K562 (cell line): ENCODE measurements at regions not wholly inside any gene's neighbourhood (a gene's known extent, or its start where the extent isn't known, plus 50 kb on each side); places are given as distances from the start of the nearest gene placed in this dataset.

Source experiments
- ATAC-seq: fragments of 200-7000 bp; cut with Tn5 transposase; 3 replicates; pipeline ENCODE4 v1.9.1; 2020; ENCODE audit warnings: moderate library complexity
- BruUV-seq: library from RNA; stranded (reverse); fragments of 400-500 nt; replicated peaks from 2 replicates; lab custom pipeline; 2021; lab: Mats Ljungman, UMichigan
- CTCF ChIA-PET: fragments of 300-600 bp; formaldehyde crosslinking; extraction: SDS; loops from one replicate; lab custom pipeline; 2021; ENCODE audit warnings: low intra/inter-chr PET ratio; lab: Yijun Ruan, JAX
- POLR2A ChIA-PET: fragments of 300-600, 350-650 bp; sonication (Branson Sonifier 250); formaldehyde crosslinking; extraction: SDS; loops from one replicate; lab custom pipeline; 2021; ENCODE audit warnings: antibody characterized with exemption, inconsistent platforms; lab: Yijun Ruan, JAX
- DNase-seq, 4 experiments: peaks; one replicate each; pipeline versions ENCODE4 v3.0.0 to v3.0.0-alpha.2; 2011 to 2018; ENCODE audit warnings: low spot score in 3 of 4, mixed read lengths in 3 of 4; ENCODE audit errors: extremely low read depth in 1 of 4
- FAIRE-seq: peaks from 2 replicates; lab custom pipeline; 2011; peaks lifted over from hg19 to GRCh38; lab: Jason Lieb, UNC
- H2AFZ ChIP-seq: 2 replicates; pipeline ENCODE4 v1.6.0; 2011; ENCODE audit warnings: low read depth, low read length, control low read depth, inconsistent platforms
- H3K27ac ChIP-seq: fragments of 200-600 bp; 3 replicates; pipeline ENCODE4 v1.8.0; 2011; ENCODE audit warnings: low read depth, mild to moderate bottlenecking, control low read depth, inconsistent platforms, low read length, moderate library complexity, mixed read lengths; ENCODE audit errors: extremely low read depth
- H3K27me3 ChIP-seq, 2 experiments: fragments of 300-600 bp in 1 of 2; 2 replicates in 1 of 2; 3 replicates in 1 of 2; pipeline versions ENCODE4 v1.6.0 to v1.8.0; 2011; ENCODE audit warnings: inconsistent platforms in 2 of 2, low read length in 2 of 2, mild to moderate bottlenecking in 1 of 2, mixed read lengths in 1 of 2, moderate library complexity in 1 of 2; ENCODE audit not compliant: control insufficient read depth in 2 of 2, insufficient read depth in 2 of 2
- H3K36me3 ChIP-seq: fragments of 300-600 bp; 3 replicates; pipeline ENCODE4 v1.8.0; 2011; ENCODE audit warnings: mild to moderate bottlenecking, low read length, inconsistent platforms; ENCODE audit not compliant: control insufficient read depth, insufficient read depth
- H3K4me1 ChIP-seq, 2 experiments: fragments of 200-600 bp in 1 of 2; replicated peaks in 1 of 2; 2 replicates in 1 of 2; 3 replicates in 1 of 2; pipeline versions ENCODE4 v1.5.1 to v1.8.0; 2011; ENCODE audit warnings: inconsistent platforms in 2 of 2, low read length in 2 of 2, mild to moderate bottlenecking in 1 of 2, mixed read lengths in 1 of 2, moderate library complexity in 1 of 2; ENCODE audit not compliant: control insufficient read depth in 2 of 2, insufficient read depth in 2 of 2
- H3K4me2 ChIP-seq: 2 replicates; pipeline ENCODE4 v1.6.1; 2011; ENCODE audit warnings: low read length, control low read depth, inconsistent platforms, mixed read lengths; ENCODE audit not compliant: insufficient read depth
- H3K4me3 ChIP-seq: fragments of 200-600 bp; sonication (generic), shearing (Covaris generic); 2 replicates; pipeline ENCODE4 v1.5.1; 2016; ENCODE audit warnings: control low read depth, inconsistent platforms
- H3K79me2 ChIP-seq: fragments of 200-600 bp; 3 replicates; pipeline ENCODE4 v1.8.0; 2011; ENCODE audit warnings: low read length, inconsistent platforms; ENCODE audit not compliant: control insufficient read depth, insufficient read depth
- H3K9ac ChIP-seq, 2 experiments: 2 replicates each; pipeline versions ENCODE4 v1.6.0 to v1.6.1; 2011; ENCODE audit warnings: low read depth in 2 of 2, low read length in 2 of 2, control low read depth in 1 of 2, inconsistent platforms in 1 of 2, mild to moderate bottlenecking in 1 of 2, mixed read lengths in 1 of 2; ENCODE audit not compliant: insufficient read depth in 1 of 2
- H3K9me1 ChIP-seq: one replicate; pipeline ENCODE4 v1.6.0; 2011; ENCODE audit warnings: inconsistent platforms, mild to moderate bottlenecking, low read length, moderate library complexity; ENCODE audit not compliant: control insufficient read depth, insufficient read depth
- H3K9me3 ChIP-seq: replicated peaks from 2 replicates; pipeline ENCODE4 v1.5.1; 2011; ENCODE audit warnings: low read depth, low read length, inconsistent platforms; ENCODE audit not compliant: control insufficient read depth, insufficient read depth
- H4K20me1 ChIP-seq: replicated peaks from 2 replicates; pipeline ENCODE4 v1.6.1; 2011; ENCODE audit warnings: low read length, inconsistent platforms, mixed read lengths; ENCODE audit not compliant: control insufficient read depth, insufficient read depth
- ATF3 ChIP-seq, 2 experiments: fragments of 450-650 bp in 1 of 2; sonication (generic) in 1 of 2; formaldehyde crosslinking in 1 of 2; IDR thresholded peaks in 1 of 2; conservative IDR thresholded peaks in 1 of 2; 2 replicates each; pipeline versions ENCODE4 v1.6.1 to v1.8.1; 2016 to 2023; ENCODE audit warnings: mild to moderate bottlenecking in 2 of 2, moderate library complexity in 2 of 2, inconsistent platforms in 1 of 2, missing genetic modification reagents in 1 of 2
- ATF6 ChIP-seq: sonication (generic); formaldehyde crosslinking; IDR thresholded peaks from 2 replicates; pipeline ENCODE4 v1.4.0; 2020; ENCODE audit warnings: mild to moderate bottlenecking, missing genetic modification reagents
- BHLHE40 ChIP-seq: IDR thresholded peaks from 2 replicates; pipeline ENCODE4 v1.6.1; 2011; ENCODE audit warnings: low read length, improper control_type of control experiment
- CBFB ChIP-seq: sonication (generic); formaldehyde crosslinking; IDR thresholded peaks from 2 replicates; pipeline ENCODE4 v1.4.0; 2020; ENCODE audit warnings: mild to moderate bottlenecking, missing genetic modification reagents
- ETV5 ChIP-seq: sonication (generic); formaldehyde crosslinking; IDR thresholded peaks from 2 replicates; pipeline ENCODE4 v1.4.0; 2020; ENCODE audit warnings: low read depth, mild to moderate bottlenecking, missing genetic modification reagents
- FOXO4 ChIP-seq: fragments of 450-650 bp; formaldehyde crosslinking; IDR thresholded peaks from 2 replicates; pipeline ENCODE4 v1.4.0; 2020; ENCODE audit warnings: mild to moderate bottlenecking, moderate library complexity
- GABPB2 ChIP-seq: fragments of 250-450 bp; sonication (Bioruptor Pico); conservative IDR thresholded peaks from 2 replicates; pipeline ENCODE4 v1.5.1; 2021; ENCODE audit warnings: mild to moderate bottlenecking
- MCM2 ChIP-seq: fragments of 450-650 bp; IDR thresholded peaks from 2 replicates; pipeline ENCODE4 v1.6.1; 2017; ENCODE audit warnings: low read depth, mild to moderate bottlenecking
- NFATC3 ChIP-seq: fragments of 450-650 bp; IDR thresholded peaks from 2 replicates; pipeline ENCODE4 v1.6.1; 2017; ENCODE audit warnings: mild to moderate bottlenecking
- NFXL1 ChIP-seq: fragments of 450-650 bp; formaldehyde crosslinking; IDR thresholded peaks from 2 replicates; pipeline ENCODE4 v1.4.0; 2021; ENCODE audit warnings: mild to moderate bottlenecking
- SIN3B ChIP-seq: fragments of 450-650 bp; IDR thresholded peaks from 2 replicates; pipeline ENCODE4 v1.6.1; 2017; ENCODE audit warnings: low read depth, mild to moderate bottlenecking, moderate library complexity
- ZFP30 ChIP-seq: fragments of 250-450 bp; sonication (Bioruptor Pico); IDR thresholded peaks from 2 replicates; pipeline ENCODE4 v1.8.0; 2022; ENCODE audit warnings: moderate library complexity, mild to moderate bottlenecking, inconsistent platforms, borderline replicate concordance
- ZFX ChIP-seq: sonication (generic); formaldehyde crosslinking; IDR thresholded peaks from 2 replicates; pipeline ENCODE4 v1.8.0; 2022; ENCODE audit warnings: mild to moderate bottlenecking, missing genetic modification reagents, moderate library complexity
- ZNF24 ChIP-seq: fragments of 450-650 bp; IDR thresholded peaks from 2 replicates; pipeline ENCODE4 v1.6.1; 2016
- ZNF395 ChIP-seq: fragments of 200-800 bp; sonication (Bioruptor generic); IDR thresholded peaks from 2 replicates; pipeline ENCODE4 v1.6.1; 2017; ENCODE audit warnings: missing genetic modification characterization, missing compliant biosample characterization
- WGBS: fragments of 100-300 bp; shearing (Covaris generic); methylation state at CpG from one replicate; pipeline ENCODE4 v1.1.6; 2016; ENCODE audit warnings: low coverage, mixed read lengths; ENCODE audit not compliant: insufficient coverage; ENCODE audit errors: missing lambda C conversion rate; 5-methylcytosine and 5-hydroxymethylcytosine counted together
- in situ Hi-C: fragments of 300-500 bp; cut with MboI; formaldehyde crosslinking; loops from 4 replicates; pipeline ENCODE4 v1.15.0; 2018; ENCODE audit warnings: inconsistent platforms, mixed read lengths
- intact Hi-C: fragments of 100-400 bp; cut with micrococcal nuclease; formaldehyde crosslinking; loops from 2 replicates; pipeline ENCODE4 v1.14.2; 2022

- H4K20me1 ChIP-seq: no peaks in the 10 kb centered on the region
- 0% methylated on average over 4 of the region's 4 CpGs for WGBS
- no peaks in the 10 kb centered on the region for H3K27me3 ChIP-seq
- no peak overlapping the region for H3K9ac ChIP-seq
- ATAC-seq: no peak
- H3K79me2 ChIP-seq: no peaks in the 10 kb centered on the region
- POLR2A ChIA-PET: no interaction called here
- H3K9me3 ChIP-seq: no peaks in the 10 kb centered on the region
- no peak for DNase-seq
- no peak overlapping the region for H3K4me2 ChIP-seq
- no peaks in the 10 kb centered on the region for H3K4me1 ChIP-seq
- no peak overlapping the region for H3K4me3 ChIP-seq
- BruUV-seq: no TSS peak
- H3K9me1 ChIP-seq: no peaks in the 10 kb centered on the region
- H2AFZ ChIP-seq: no peak overlapping the region
- in situ Hi-C loops: no loop called here
- intact Hi-C loops: no loop called here
- TF ChIP-seq ETV5 (CRISPR knock-in tag): no peak
- TF ChIP-seq ZFX (CRISPR knock-in tag): no peak
- TF ChIP-seq GABPB2: no peak
- no peak for TF ChIP-seq ZNF24
- TF ChIP-seq ZFP30 (CRISPR knock-in tag): no peak
- no peak for TF ChIP-seq NFXL1 (CRISPR knock-in tag)
- TF ChIP-seq SIN3B: no peak
- no peak for TF ChIP-seq NFATC3
- TF ChIP-seq ATF6 (CRISPR knock-in tag): no peak
- no peak for TF ChIP-seq FOXO4 (CRISPR knock-in tag)
- TF ChIP-seq CBFB: no peak
- TF ChIP-seq MCM2: no peak
- TF ChIP-seq ATF3 (IDR thresholded peaks at IDR 0.05): no peak
- no peak for TF ChIP-seq ATF3 (CRISPR knock-in tag; conservative IDR thresholded peaks at IDR 0.05)
- TF ChIP-seq ZNF395 (CRISPR knock-in tag): no peak
- no peak for TF ChIP-seq BHLHE40
- no peaks in the 10 kb centered on the region for H3K36me3 ChIP-seq
- no peak overlapping the region for H3K27ac ChIP-seq
- no peak for FAIRE-seq
- CTCF ChIA-PET: no interaction called here
Measured at GRCh38 chr13:55432814-55433213, 1707.9 kb upstream of the PRR20A start.
